HFF-Myc (cell line): ENCODE measurements at regions not wholly inside any gene's neighbourhood (a gene's known extent, or its start where the extent isn't known, plus 50 kb on each side); places are given as distances from the start of the nearest gene placed in this dataset.

Experiments used
- DNase-seq: peaks from one replicate; pipeline ENCODE4 v3.0.0-alpha.2; 2011; ENCODE audit warnings: low read depth; ENCODE audit errors: extremely low read depth
- H3K4me3 ChIP-seq: replicated peaks from 2 replicates; pipeline ENCODE4 v1.5.1; 2011; ENCODE audit warnings: low read depth, mild to moderate bottlenecking, control low read depth, low read length
- TF ChIP-seq, protein P1 (sequence below): IDR thresholded peaks from 2 replicates; pipeline ENCODE4 v1.5.1; 2012; ENCODE audit warnings: mild to moderate bottlenecking, low read depth, low read length, control low read depth; ENCODE audit errors: missing control alignments

GRCh38 chr10:46227571-46227935 lies 59.2 kb upstream of the ANTXRL start:
- DNase-seq = no peak
- TF ChIP-seq, protein P1, sequence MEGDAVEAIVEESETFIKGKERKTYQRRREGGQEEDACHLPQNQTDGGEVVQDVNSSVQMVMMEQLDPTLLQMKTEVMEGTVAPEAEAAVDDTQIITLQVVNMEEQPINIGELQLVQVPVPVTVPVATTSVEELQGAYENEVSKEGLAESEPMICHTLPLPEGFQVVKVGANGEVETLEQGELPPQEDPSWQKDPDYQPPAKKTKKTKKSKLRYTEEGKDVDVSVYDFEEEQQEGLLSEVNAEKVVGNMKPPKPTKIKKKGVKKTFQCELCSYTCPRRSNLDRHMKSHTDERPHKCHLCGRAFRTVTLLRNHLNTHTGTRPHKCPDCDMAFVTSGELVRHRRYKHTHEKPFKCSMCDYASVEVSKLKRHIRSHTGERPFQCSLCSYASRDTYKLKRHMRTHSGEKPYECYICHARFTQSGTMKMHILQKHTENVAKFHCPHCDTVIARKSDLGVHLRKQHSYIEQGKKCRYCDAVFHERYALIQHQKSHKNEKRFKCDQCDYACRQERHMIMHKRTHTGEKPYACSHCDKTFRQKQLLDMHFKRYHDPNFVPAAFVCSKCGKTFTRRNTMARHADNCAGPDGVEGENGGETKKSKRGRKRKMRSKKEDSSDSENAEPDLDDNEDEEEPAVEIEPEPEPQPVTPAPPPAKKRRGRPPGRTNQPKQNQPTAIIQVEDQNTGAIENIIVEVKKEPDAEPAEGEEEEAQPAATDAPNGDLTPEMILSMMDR = no peak

DNA sequence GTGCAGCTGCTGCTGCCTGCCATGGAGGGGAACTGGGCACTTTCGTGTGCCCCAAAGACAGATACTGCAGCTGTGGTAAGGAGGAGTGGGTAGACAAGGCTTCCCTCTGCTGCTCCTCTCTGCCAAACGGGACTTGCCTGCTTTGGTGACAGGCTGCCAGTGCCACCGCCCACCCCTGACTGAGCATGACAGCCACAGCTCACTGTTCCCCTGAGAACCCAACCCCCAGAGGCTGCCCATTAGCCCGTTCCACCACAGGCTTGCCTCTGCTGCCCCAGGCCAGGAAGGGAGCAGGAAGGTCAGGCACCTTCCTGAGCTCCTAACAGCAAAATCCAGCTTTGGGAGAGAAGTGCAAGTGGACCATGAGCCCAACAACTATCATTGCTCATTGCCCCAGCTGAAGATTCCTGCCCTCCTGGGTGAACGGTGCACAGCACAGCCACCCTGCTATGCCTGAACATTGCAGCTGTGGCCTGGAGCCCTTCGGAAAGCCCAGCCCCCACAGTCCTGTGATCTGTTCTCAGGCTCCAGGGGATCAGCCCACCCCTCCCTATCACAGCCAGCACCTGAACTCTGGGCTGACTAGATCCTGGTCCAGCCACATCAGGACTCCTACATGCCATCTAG lies 58.7 kb upstream of the ANTXRL start:
- H3K4me3 ChIP-seq = no peak overlapping the region
- DNase-seq = no peak
- TF ChIP-seq, protein P1 = no peak

More at GRCh38 chr10:46227571-46227935, 59.2 kb upstream of the ANTXRL start:
- H3K4me3 ChIP-seq = no peak overlapping the region

GRCh38 chr10:46228563-46229071 lies 58.2 kb upstream of the ANTXRL start:
- peak; percentile 4 for DNase-seq
- TF ChIP-seq, protein P1 = peak; percentile 71
- no peak overlapping the region for H3K4me3 ChIP-seq

GRCh38 chr10:46229144-46229563 lies 57.6 kb upstream of the ANTXRL start:
- no peak for DNase-seq
- TF ChIP-seq, protein P1 = peak; percentile 76
- no peak overlapping the region for H3K4me3 ChIP-seq

DNA sequence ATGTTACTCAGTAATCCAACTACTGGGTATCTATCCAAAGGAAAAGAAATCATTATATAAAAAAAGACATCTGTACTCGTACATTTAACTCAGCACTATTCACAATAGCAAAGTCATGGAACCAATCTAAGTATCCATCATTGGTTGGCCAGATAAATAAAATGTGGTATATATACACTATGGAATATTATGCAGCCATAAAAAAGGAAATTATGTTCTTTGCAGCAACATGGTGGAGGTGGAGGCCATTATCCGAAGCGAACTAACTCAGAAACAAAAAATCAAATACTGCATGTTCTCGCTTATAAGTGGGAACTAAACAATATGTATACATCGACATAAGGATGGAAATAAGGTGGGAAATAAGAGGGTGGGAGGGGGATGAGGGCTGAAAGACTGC lies 56.2 kb upstream of the ANTXRL start:
- TF ChIP-seq, protein P1 = no peak
- no peak for DNase-seq
- no peak overlapping the region for H3K4me3 ChIP-seq

- TF ChIP-seq, protein P1 = no peak
- no peak overlapping the region for H3K4me3 ChIP-seq
- DNase-seq = no peak
These were observed 55.7 kb upstream of the ANTXRL start for GRCh38 chr10:46231087-46231486.

DNA sequence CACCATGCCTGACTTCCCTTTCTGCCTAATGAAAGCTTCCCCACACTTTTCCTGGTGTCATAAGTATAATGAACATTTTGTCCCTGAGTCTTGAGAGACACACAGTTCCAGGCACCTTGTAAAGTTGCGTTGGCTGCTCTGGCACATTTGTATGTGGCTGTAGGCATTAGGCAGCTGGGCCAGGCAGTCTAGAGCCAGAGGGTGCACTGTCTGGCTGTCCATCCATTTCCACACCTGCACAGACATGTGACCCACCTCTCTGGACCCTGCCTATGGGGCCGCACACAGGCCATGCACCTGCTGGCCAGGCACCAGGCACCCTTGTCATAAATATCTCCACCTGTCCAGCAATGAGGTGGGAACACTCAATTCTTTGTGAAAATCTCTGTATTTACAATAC lies 54.7 kb upstream of the ANTXRL start:
- no peak overlapping the region for H3K4me3 ChIP-seq
- TF ChIP-seq, protein P1 = no peak
- no peak for DNase-seq
